Keratinocyte (primary cell): ENCODE measurements at regions not wholly inside any gene's neighbourhood (a gene's known extent, or its start where the extent isn't known, plus 50 kb on each side); places are given as distances from the start of the nearest gene placed in this dataset.

Experiments
- DNase-seq: peaks from one replicate; pipeline ENCODE4 v3.0.0-alpha.2; 2011; ENCODE audit warnings: low read depth, missing footprints, low spot score
- FAIRE-seq: peaks from 2 replicates; lab custom pipeline; 2011; peaks lifted over from hg19 to GRCh38; lab: Jason Lieb, UNC
- H2AFZ ChIP-seq: 2 replicates; pipeline ENCODE4 v1.6.0; 2012; ENCODE audit warnings: low read length, control low read depth, inconsistent platforms; ENCODE audit not compliant: control insufficient read depth
- H3K27ac ChIP-seq: 2 replicates; pipeline ENCODE4 v1.5.1; 2011; ENCODE audit warnings: low read length; ENCODE audit not compliant: control insufficient read depth, insufficient read depth
- H3K27me3 ChIP-seq: 3 replicates; pipeline ENCODE4 v1.6.0; 2011; ENCODE audit warnings: low read length; ENCODE audit not compliant: control insufficient read depth, insufficient read depth; ENCODE audit errors: extremely low read depth
- H3K36me3 ChIP-seq, 2 experiments: 2 replicates in 1 of 2; 3 replicates in 1 of 2; pipeline ENCODE4 v1.5.1; 2011; ENCODE audit warnings: low read length in 2 of 2, mild to moderate bottlenecking in 1 of 2; ENCODE audit not compliant: control insufficient read depth in 2 of 2, insufficient read depth in 2 of 2; ENCODE audit errors: extremely low read depth in 1 of 2
- H3K4me1 ChIP-seq: 3 replicates; pipeline ENCODE4 v1.5.1; 2011; ENCODE audit warnings: low read length; ENCODE audit not compliant: control insufficient read depth, insufficient read depth; ENCODE audit errors: extremely low read depth
- H3K4me2 ChIP-seq: 3 replicates; pipeline ENCODE4 v1.6.0; 2011; ENCODE audit warnings: low read depth, low read length; ENCODE audit not compliant: control insufficient read depth, insufficient read depth; ENCODE audit errors: extremely low read depth
- H3K4me3 ChIP-seq, 3 experiments: fragments of 200-600 bp in 1 of 3; sonication (generic) in 1 of 3; 2 replicates in 2 of 3; 3 replicates in 1 of 3; pipeline ENCODE4 v1.5.1; 2011 to 2016; ENCODE audit warnings: low read length in 3 of 3, mild to moderate bottlenecking in 3 of 3, control low read depth in 2 of 3, inconsistent platforms in 1 of 3, low read depth in 1 of 3, mixed read lengths in 1 of 3, mixed run types in 1 of 3, moderate library complexity in 1 of 3; ENCODE audit not compliant: control insufficient read depth in 2 of 3, insufficient read depth in 2 of 3; ENCODE audit errors: extremely low read depth in 1 of 3
- H3K79me2 ChIP-seq: 2 replicates; pipeline ENCODE4 v1.6.0; 2012; ENCODE audit warnings: low read length; ENCODE audit not compliant: control insufficient read depth, insufficient read depth
- H3K9ac ChIP-seq: 3 replicates; pipeline ENCODE4 v1.6.0; 2011; ENCODE audit warnings: low read length; ENCODE audit not compliant: control insufficient read depth, insufficient read depth; ENCODE audit errors: extremely low read depth
- H3K9me1 ChIP-seq: 3 replicates; pipeline ENCODE4 v1.6.0; 2011; ENCODE audit warnings: low read length; ENCODE audit not compliant: control insufficient read depth, insufficient read depth; ENCODE audit errors: extremely low read depth
- H3K9me3 ChIP-seq: 2 replicates; pipeline ENCODE4 v1.5.1; 2012; ENCODE audit warnings: low read depth, low read length; ENCODE audit not compliant: control insufficient read depth
- H4K20me1 ChIP-seq: 3 replicates; pipeline ENCODE4 v1.6.0; 2011; ENCODE audit warnings: low read length; ENCODE audit not compliant: control insufficient read depth, insufficient read depth; ENCODE audit errors: extremely low read depth
- EZH2 ChIP-seq: IDR thresholded peaks from one replicate; pipeline ENCODE4 v1.6.1; 2012; ENCODE audit warnings: inconsistent platforms, mild to moderate bottlenecking, low read length, moderate library complexity
- dilution Hi-C: fragments of 300-500 bp; cut with MboI; formaldehyde crosslinking; loops from one replicate; pipeline ENCODE4 v1.7.0; 2020; ENCODE audit warnings: low sequenced_read_pairs; ENCODE audit not compliant: extremely low pct_ligation_motif_present
- TF ChIP-seq, protein P1 (sequence below), 3 experiments: IDR thresholded peaks in 1 of 3; conservative IDR thresholded peaks in 1 of 3; optimal IDR thresholded peaks in 1 of 3; 2 replicates in 2 of 3; 3 replicates in 1 of 3; pipeline versions ENCODE3 to v1.5.1; 2011; ENCODE audit warnings: low read length in 3 of 3, mild to moderate bottlenecking in 3 of 3, moderate library complexity in 2 of 3, control low read depth in 1 of 3, inconsistent platforms in 1 of 3; ENCODE audit not compliant: insufficient read depth in 2 of 3; ENCODE audit errors: extremely low read depth in 1 of 3

DNA sequence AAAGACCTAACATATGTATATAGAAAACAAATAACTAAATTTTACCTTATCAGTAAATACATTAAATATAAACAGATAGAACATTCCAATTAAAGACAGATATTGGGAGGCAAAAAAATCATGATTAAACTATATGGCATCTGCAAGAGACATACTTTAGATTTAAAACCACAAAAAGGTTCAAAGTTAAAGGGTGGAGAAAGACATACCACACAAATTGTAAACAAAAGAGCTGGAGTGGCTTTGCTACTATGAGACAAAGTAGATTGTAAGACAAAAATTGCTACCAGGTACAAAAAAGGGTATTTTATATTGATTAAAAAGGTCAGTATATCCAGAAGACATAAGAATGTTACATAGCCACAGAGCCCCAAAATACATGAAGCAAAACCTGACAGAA is 200.2 kb downstream of the KCNRG start:
- dilution Hi-C loops, result no loop called here
- DNase-seq (no peak), FAIRE-seq (no peak)
- no peak overlapping the region for H3K4me3 ChIP-seq
- H3K27ac ChIP-seq, result no peak overlapping the region
- H3K4me1 ChIP-seq, result no peaks in the 10 kb centered on the region
- no peak overlapping the region for H3K4me2 ChIP-seq
- no peaks in the 10 kb centered on the region for H3K36me3 ChIP-seq
- no peaks in the 10 kb centered on the region for H3K27me3 ChIP-seq
- no peaks in the 10 kb centered on the region for H3K79me2 ChIP-seq
- TF ChIP-seq, protein P1, sequence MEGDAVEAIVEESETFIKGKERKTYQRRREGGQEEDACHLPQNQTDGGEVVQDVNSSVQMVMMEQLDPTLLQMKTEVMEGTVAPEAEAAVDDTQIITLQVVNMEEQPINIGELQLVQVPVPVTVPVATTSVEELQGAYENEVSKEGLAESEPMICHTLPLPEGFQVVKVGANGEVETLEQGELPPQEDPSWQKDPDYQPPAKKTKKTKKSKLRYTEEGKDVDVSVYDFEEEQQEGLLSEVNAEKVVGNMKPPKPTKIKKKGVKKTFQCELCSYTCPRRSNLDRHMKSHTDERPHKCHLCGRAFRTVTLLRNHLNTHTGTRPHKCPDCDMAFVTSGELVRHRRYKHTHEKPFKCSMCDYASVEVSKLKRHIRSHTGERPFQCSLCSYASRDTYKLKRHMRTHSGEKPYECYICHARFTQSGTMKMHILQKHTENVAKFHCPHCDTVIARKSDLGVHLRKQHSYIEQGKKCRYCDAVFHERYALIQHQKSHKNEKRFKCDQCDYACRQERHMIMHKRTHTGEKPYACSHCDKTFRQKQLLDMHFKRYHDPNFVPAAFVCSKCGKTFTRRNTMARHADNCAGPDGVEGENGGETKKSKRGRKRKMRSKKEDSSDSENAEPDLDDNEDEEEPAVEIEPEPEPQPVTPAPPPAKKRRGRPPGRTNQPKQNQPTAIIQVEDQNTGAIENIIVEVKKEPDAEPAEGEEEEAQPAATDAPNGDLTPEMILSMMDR (optimal IDR thresholded peaks at IDR 0.05 in 1 of 3, IDR thresholded peaks at IDR 0.05 in 1 of 3, conservative IDR thresholded peaks at IDR 0.05 in 1 of 3; ENCODE audit: extremely low read depth in 1 of 3, insufficient read depth in 2 of 3, low read length in 3 of 3), result no peak
- no peak for TF ChIP-seq EZH2
- H3K9ac ChIP-seq, result no peak overlapping the region
- no peaks in the 10 kb centered on the region for H4K20me1 ChIP-seq
- no peaks in the 10 kb centered on the region for H3K9me1 ChIP-seq
- H3K9me3 ChIP-seq, result peaks cover 3% of the 10 kb centered on the region
- no peak overlapping the region for H2AFZ ChIP-seq

DNA sequence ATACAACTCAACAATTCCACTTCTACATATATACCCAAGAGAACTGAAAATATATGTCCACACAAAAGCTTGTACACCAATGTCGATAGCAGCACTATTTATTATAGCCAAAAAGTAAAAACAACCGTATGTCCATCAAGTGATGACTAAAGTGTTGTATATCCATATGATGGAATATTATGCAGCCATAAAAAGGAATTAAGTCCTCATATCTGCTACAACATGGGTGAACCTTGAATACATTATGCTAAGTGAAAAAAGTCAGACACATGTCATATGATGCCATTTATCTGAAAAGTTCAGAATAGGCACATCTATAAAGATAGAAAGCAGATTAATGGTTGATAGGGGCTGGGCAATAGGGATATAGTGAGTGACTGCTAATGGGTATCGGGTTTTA is 204.5 kb downstream of the KCNRG start:
- Histone ChIP-seq H3K4me2 (no peak overlapping the region), H3K9me1 (no peaks in the 10 kb centered on the region), H4K20me1 (no peaks in the 10 kb centered on the region), H2AFZ (no peak overlapping the region), H3K4me1 (no peaks in the 10 kb centered on the region), H3K9me3 (no peaks in the 10 kb centered on the region), H3K27me3 (peaks cover 8% of the 10 kb centered on the region), H3K4me3 (no peak overlapping the region), H3K79me2 (no peaks in the 10 kb centered on the region), H3K9ac (no peak overlapping the region), H3K36me3 (no peaks in the 10 kb centered on the region), H3K27ac (no peak overlapping the region)
- dilution Hi-C loops, result no loop called here
- TF ChIP-seq EZH2, result no peak
- TF ChIP-seq, protein P1 (optimal IDR thresholded peaks at IDR 0.05 in 1 of 3, IDR thresholded peaks at IDR 0.05 in 1 of 3, conservative IDR thresholded peaks at IDR 0.05 in 1 of 3; ENCODE audit: extremely low read depth in 1 of 3, insufficient read depth in 2 of 3, low read length in 3 of 3), result no peak
- FAIRE-seq, result no peak
- no peak for DNase-seq
